ENCODE measurements at regions not wholly inside any gene's neighbourhood (a gene's known extent, or its start where the extent isn't known, plus 50 kb on each side); places are given as distances from the start of the nearest gene placed in this dataset.
"Not testable (repeated sequence)": the region's sequence is repeated elsewhere in the genome, so short reads cannot be mapped to it uniquely, and the experiment has no call there.

DNA sequence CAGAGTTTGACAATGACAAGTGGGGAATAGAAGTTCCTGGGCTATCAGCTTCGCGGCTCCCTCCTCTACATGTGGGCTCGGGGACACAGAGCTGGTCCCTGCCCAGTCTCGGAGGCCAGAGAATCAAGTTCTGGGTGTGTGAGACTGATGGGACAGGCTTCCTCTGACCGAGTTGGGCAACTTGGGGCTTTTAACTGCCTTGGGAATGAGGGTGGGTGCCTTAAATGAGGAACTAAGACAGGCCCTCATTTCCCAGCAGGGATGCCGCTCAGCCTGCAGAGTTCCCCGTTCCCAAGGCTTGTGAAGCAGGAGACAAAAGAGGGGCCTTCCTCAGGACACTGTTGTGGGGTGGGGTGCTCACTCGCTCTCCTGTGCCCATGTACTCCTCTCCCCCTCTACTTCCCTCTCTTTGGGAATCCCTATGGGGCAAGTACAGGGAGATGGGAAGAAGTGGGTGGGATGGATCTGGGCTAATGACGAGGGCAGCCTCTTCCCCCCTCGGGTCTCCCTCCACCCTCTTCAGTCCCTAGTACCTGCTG lies 290.2 kb downstream of the BCL2L11 start:
- H3K4me1 Mint-ChIP-seq (ENCODE audit: low read depth); ATAC-seq; H3K27ac Mint-ChIP-seq; DNase-seq; H3K27me3 Mint-ChIP-seq (ENCODE audit: low read depth); H3K9me3 Mint-ChIP-seq (ENCODE audit: insufficient read depth); H3K36me3 Mint-ChIP-seq (ENCODE audit: low read depth); H3K4me3 Mint-ChIP-seq; CTCF ChIA-PET; POLR2A ChIA-PET: not testable (repeated sequence)

DNA sequence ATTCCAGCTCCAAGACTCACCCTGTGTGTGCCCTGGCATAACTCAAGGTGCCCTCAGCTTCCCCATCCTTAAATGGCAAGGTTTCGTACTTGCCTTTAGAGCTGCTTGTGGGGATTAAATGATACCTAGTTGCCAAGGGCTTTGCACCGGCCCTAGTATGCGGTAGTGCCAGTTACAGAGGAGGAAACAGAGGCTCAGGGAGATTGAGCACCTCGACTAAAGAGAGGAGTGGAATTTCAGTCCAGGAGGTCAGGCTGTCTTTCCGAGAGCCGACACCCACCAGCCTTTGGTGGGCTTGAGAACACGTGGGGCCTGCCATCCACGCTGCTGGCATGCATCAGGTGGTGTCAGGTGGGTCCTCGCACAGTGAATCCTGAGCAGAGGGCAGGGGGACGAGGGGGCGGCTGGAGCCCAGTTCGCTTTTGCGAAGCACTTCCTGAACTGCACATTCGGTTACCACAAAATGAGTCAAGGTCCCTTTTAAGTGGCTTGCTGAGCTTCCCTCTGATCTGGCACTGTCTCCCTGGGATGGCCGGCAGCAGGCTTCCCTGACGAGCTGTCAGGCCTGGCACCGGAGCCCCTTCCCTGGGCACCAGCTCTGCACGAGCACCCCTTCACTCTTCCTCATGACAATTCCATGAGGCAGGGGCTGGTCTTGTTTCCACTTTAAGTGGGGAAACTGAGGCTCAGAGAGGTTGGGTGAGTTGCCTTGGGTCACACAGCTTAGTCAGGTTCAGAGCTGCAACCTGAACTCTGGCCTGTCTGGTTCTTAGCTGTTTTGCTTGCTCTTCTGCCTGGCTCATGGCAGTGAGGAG lies 291.4 kb downstream of the BCL2L11 start:
- CTCF ChIA-PET; H3K27me3 Mint-ChIP-seq (ENCODE audit: low read depth); H3K36me3 Mint-ChIP-seq (ENCODE audit: low read depth); H3K4me3 Mint-ChIP-seq; POLR2A ChIA-PET; H3K9me3 Mint-ChIP-seq (ENCODE audit: insufficient read depth); DNase-seq; H3K27ac Mint-ChIP-seq: not testable (repeated sequence)
- ATAC-seq: peak; percentile 80
- H3K4me1 Mint-ChIP-seq (ENCODE audit: low read depth): peaks cover 12% of the 10 kb centered on the region

DNA sequence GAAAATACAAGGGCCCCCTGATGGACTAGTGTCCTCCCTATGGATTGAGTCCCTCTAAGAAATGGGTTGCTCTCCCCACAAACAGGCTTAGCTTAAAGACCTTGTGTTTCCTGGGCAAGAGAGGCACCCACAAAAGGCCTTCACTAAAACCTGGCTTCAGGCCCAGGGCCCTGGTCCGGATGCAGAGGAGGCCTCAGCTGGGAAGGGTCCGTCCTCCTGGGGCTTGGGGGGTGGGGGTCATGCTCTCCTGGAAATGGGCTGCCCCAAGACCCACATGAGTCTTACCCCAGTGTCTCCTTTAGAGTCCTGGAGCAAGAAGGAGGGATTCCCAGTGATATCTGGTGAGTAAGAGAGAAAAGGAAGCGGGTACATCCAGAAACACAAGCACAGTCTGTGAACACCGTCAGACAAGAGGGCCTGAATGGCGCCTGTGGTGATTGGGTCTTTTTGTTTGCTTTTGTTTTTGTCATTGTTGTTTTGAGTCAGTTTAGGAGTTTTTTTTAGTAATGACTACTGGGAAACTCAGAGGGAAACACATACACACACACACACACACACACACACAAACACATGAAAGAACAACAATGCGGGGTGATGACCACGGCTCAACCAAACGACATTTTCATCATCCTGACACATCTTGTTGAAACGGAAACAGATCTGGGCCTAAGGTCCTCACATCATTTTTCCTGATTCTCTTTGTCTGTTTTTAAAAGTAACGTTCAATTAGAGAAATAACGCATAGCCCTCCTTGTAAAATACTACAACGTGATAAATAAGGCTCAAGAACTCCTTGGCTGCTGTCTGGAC lies 292.3 kb downstream of the BCL2L11 start:
- H3K9me3 Mint-ChIP-seq (ENCODE audit: insufficient read depth); H3K27me3 Mint-ChIP-seq (ENCODE audit: low read depth); DNase-seq; POLR2A ChIA-PET; H3K36me3 Mint-ChIP-seq (ENCODE audit: low read depth); H3K4me3 Mint-ChIP-seq; CTCF ChIA-PET; ATAC-seq: not testable (repeated sequence)
- H3K27ac Mint-ChIP-seq: peak overlapping the region; percentile 70
- H3K4me1 Mint-ChIP-seq (ENCODE audit: low read depth): peaks cover 16% of the 10 kb centered on the region

DNA sequence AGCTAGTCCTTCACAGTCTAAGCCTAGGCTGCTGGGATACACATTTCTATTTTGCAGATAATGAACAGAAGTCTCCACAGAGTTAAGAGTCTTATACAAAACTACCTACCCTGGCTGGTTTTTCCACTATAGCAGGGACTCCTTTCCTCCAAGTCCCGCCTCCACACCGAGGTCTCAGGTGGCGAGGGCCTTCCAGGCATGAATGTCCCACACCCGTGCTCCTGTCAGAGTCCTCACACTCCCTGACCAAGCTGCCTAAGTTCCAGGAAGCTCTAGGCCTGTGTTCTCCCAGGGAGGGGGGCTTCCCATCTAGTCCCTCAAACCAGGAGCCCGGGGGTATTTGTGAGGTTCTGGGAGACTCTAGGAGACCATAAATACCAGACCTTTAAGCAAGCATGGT lies 293.2 kb downstream of the BCL2L11 start:
- H3K4me3 Mint-ChIP-seq; ATAC-seq; POLR2A ChIA-PET; H3K27me3 Mint-ChIP-seq (ENCODE audit: low read depth); H3K36me3 Mint-ChIP-seq (ENCODE audit: low read depth); CTCF ChIA-PET; H3K9me3 Mint-ChIP-seq (ENCODE audit: insufficient read depth); H3K27ac Mint-ChIP-seq; DNase-seq: not testable (repeated sequence)
- H3K4me1 Mint-ChIP-seq (ENCODE audit: low read depth): peaks cover 18% of the 10 kb centered on the region

DNA sequence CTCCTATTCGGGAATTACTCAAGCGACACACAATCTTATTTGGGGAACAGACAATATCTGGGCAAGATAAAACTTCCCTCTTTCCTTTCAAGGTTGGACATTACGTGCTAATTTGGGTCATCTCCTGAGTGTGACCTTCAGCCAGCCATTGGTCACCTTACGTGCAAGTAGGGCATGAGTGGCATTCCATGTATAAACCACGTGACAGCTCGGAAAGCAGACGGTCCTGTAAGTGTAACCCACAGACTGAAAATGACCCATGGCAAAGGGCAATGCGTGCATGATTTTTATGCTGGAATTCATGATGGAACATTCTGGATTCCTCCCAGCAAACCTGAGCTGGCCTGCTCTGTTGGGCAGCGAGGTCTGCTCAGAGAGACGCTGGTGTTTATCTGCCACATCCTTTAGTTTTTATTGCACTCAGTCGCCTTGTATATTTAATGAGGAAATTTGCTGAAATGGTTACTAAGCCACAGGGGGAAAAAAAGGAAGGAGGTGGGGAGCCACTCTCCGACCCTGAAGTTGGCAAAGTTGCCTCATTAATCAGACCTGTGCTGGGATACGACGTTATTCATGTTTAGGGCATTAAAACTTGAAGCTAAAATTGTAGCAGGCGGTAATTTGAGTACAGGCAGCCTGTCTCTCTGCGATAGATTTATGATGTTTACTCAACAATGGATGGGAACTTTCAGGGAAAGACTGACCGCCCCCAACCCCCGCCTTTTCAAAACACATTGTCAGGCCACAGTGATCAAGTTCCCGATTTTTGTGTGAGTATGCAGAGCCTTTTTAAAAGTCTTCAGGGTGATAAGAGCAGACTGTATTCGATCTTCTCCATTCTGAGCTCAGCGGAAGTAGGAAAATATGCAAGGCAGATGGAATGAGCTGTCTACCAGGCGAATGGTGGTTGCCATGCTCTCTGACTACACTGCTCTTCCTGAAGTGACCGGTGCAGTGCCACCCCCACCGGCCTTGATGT lies 295.3 kb downstream of the BCL2L11 start:
- H3K36me3 Mint-ChIP-seq (ENCODE audit: low read depth); DNase-seq; ATAC-seq; H3K27ac Mint-ChIP-seq; CTCF ChIA-PET; H3K9me3 Mint-ChIP-seq (ENCODE audit: insufficient read depth); H3K27me3 Mint-ChIP-seq (ENCODE audit: low read depth); POLR2A ChIA-PET; H3K4me3 Mint-ChIP-seq: not testable (repeated sequence)
- peaks cover 21% of the 10 kb centered on the region for H3K4me1 Mint-ChIP-seq (ENCODE audit: low read depth)

DNA sequence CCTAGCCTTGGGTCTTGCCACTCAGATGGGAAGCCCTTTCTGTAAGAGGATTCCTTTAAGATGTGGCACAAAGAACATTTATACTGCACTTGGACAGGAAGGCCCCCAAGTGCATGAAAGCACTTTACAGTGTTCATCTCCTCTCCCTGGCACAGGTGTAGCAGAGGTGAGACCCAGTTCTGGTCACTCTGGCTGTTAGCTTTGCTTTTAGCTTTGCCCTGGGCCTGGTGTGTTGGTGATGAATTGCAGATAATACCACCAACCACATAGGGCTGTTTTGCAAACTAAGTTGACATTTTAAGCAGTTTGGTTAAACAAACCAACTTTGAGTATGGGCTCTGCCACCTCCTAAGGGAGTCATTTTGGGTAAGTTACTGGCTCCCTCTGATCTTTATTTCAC lies 296.3 kb downstream of the BCL2L11 start:
- CTCF ChIA-PET; H3K27me3 Mint-ChIP-seq (ENCODE audit: low read depth); POLR2A ChIA-PET; H3K4me3 Mint-ChIP-seq; DNase-seq; H3K36me3 Mint-ChIP-seq (ENCODE audit: low read depth); ATAC-seq; H3K27ac Mint-ChIP-seq; H3K9me3 Mint-ChIP-seq (ENCODE audit: insufficient read depth): not testable (repeated sequence)
- peaks cover 21% of the 10 kb centered on the region for H3K4me1 Mint-ChIP-seq (ENCODE audit: low read depth)

DNA sequence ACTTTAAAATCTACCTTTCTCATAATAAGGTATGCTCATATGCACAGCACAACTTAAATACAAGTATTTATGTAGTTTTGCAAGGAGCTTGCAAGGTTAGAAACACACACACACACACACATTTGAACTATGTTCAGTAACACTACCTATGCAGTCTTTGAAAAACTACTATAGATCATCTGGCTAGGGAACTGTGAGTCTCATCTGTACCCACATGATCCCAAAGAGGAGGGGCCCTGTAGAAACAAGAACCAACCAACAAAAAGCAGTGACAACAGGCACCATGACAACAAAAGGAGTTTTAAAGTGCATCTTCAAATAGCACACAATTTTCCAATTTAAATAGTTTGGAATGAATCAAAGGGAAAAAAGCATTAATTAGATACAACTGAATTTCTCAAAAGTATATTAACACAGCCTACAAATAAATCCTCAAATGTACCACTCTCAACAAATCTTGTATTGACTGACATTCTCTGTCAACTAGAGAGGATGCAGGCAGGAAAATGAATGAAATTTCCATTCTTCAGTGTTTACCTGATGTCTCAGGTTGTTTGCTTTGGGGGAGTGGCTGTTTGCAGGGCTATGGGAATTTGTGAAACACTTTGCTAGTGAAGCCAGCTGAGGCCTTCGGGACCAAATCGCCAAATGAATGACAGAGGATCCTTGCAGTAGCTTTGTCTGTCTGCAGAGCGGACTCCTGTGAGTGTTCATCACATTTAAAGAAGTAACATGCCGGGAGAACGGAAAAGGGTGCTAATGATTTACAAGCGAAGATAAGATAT lies 297.6 kb downstream of the BCL2L11 start:
- H3K4me3 Mint-ChIP-seq; POLR2A ChIA-PET; H3K27me3 Mint-ChIP-seq (ENCODE audit: low read depth); ATAC-seq; DNase-seq; H3K9me3 Mint-ChIP-seq (ENCODE audit: insufficient read depth); H3K36me3 Mint-ChIP-seq (ENCODE audit: low read depth); H3K27ac Mint-ChIP-seq; CTCF ChIA-PET: not testable (repeated sequence)
- H3K4me1 Mint-ChIP-seq (ENCODE audit: low read depth): peaks cover 16% of the 10 kb centered on the region

DNA sequence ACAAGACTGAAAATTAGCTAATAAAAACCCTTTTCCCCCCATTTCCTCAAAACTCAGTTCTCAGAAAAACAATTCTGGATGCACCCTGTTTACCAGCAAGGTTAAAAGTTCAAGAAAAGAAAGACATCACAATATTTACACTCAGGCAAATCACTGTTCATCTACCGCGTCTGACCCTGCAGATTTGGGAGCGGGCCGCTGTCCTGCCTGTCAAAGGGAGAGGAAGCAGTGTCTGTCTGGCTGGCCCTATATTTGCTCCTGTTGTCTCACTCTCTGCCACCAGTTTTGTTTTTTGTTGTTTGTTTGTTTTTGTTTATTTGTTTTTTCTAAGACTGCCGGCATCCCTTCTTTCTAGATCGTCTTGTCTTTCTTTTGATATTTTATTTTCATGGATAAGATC lies 299.4 kb downstream of the BCL2L11 start:
- POLR2A ChIA-PET; H3K27ac Mint-ChIP-seq; ATAC-seq; H3K27me3 Mint-ChIP-seq (ENCODE audit: low read depth); H3K4me3 Mint-ChIP-seq; CTCF ChIA-PET; H3K36me3 Mint-ChIP-seq (ENCODE audit: low read depth); DNase-seq; H3K9me3 Mint-ChIP-seq (ENCODE audit: insufficient read depth): not testable (repeated sequence)
- peaks cover 17% of the 10 kb centered on the region for H3K4me1 Mint-ChIP-seq (ENCODE audit: low read depth)

DNA sequence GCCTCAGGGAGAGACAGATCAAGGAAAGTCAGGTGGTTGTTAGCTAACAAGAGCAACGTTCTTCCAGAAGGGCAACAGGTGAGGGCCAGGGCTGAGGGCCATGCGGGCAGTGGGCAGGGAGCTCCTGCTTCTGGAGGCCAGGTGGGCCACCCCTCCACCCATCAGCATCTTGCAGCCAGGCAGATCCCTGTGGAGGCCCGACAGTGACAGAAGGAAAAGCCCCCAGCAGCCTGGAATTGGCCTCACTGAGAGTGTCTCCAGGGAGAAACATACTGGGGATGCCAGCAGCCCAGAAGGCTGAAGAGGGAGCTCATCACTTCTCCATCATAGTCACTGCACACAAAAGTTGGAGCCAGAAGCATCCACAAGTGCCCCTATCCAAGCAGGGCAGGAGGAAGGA lies 300.1 kb downstream of the BCL2L11 start:
- H3K36me3 Mint-ChIP-seq (ENCODE audit: low read depth); ATAC-seq; DNase-seq; H3K4me3 Mint-ChIP-seq; H3K9me3 Mint-ChIP-seq (ENCODE audit: insufficient read depth); POLR2A ChIA-PET; H3K27me3 Mint-ChIP-seq (ENCODE audit: low read depth); CTCF ChIA-PET; H3K27ac Mint-ChIP-seq: not testable (repeated sequence)
- peaks cover 22% of the 10 kb centered on the region for H3K4me1 Mint-ChIP-seq (ENCODE audit: low read depth)

DNA sequence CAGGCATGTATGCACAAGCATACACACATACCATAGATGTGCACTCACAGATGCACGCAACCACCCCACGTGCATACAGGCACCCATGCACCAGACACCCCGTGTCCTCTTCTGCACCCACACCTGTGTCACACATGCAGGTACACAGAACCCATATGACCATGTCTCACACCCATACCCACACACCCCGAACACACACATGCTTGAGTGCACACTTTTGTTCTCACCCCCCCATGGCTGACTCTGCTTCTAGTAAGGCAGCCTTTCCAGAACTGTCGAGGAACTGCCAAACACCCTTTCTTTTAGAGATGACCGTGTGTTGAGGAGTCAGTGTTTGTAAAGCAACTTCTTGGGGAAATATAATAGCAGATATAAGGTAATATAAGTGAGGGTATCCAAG lies 301.2 kb downstream of the BCL2L11 start:
- peaks cover 22% of the 10 kb centered on the region for H3K4me1 Mint-ChIP-seq (ENCODE audit: low read depth)

DNA sequence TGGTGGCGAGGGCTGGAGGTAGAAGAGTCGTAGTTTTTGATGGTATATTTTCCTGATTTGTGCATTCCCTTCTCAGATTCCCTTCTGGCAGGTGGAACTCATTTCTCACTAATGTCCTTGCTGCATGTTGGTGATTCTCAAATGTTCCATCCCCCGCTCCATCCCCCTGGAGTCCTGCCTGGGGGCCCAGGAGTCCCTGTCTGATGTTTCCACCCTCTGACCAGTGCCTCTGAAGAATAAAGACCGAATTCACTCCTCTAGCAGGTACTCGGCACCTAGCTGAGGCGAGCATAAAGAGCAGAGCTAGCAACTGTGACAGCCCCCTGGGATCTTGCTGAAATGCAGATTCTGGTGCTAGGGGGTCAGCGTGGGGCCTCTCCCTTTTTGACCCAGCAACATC lies 301.8 kb downstream of the BCL2L11 start:
- H3K27me3 Mint-ChIP-seq (ENCODE audit: low read depth); CTCF ChIA-PET; DNase-seq; H3K27ac Mint-ChIP-seq; H3K9me3 Mint-ChIP-seq (ENCODE audit: insufficient read depth); ATAC-seq; H3K4me3 Mint-ChIP-seq; POLR2A ChIA-PET: not testable (repeated sequence)
- Mint-ChIP-seq H3K36me3 (ENCODE audit: low read depth) (peaks cover 14% of the 10 kb centered on the region), H3K4me1 (ENCODE audit: low read depth) (peaks cover 21% of the 10 kb centered on the region)

More for the DNA sequence above, 301.2 kb downstream of the BCL2L11 start:
- ATAC-seq; H3K27ac Mint-ChIP-seq; POLR2A ChIA-PET; DNase-seq; H3K36me3 Mint-ChIP-seq (ENCODE audit: low read depth); H3K27me3 Mint-ChIP-seq (ENCODE audit: low read depth); H3K4me3 Mint-ChIP-seq; H3K9me3 Mint-ChIP-seq (ENCODE audit: insufficient read depth); CTCF ChIA-PET: not testable (repeated sequence)

All from activated CD8-positive, alpha-beta T cell treated with anti-CD3 and anti-CD28 coated beads, Interleukin-2, amount 10 ng/mL, durations not matched to agents 7 days and 5 days (primary cell).